Neural cell (in vitro differentiated cells): ENCODE measurements at regions not wholly inside any gene's neighbourhood (a gene's known extent, or its start where the extent isn't known, plus 50 kb on each side); places are given as distances from the start of the nearest gene placed in this dataset.

Experiments used
- CTCF ChIP-seq: fragments of 450-650 bp; IDR thresholded peaks from 2 replicates; pipeline ENCODE4 v1.5.1; 2014; ENCODE audit warnings: antibody characterized with exemption, mild to moderate bottlenecking, moderate library complexity; ENCODE audit not compliant: poor library complexity, severe bottlenecking
- EP300 ChIP-seq: fragments of 450-650 bp; conservative IDR thresholded peaks from 2 replicates; pipeline ENCODE4 v1.6.1; 2014; ENCODE audit warnings: antibody characterized with exemption, mild to moderate bottlenecking, moderate library complexity; ENCODE audit not compliant: poor library complexity, severe bottlenecking
- REST ChIP-seq: IDR thresholded peaks from 2 replicates; pipeline ENCODE4 v1.6.1; 2012; ENCODE audit warnings: borderline replicate concordance
- TAF1 ChIP-seq: IDR thresholded peaks from 2 replicates; pipeline ENCODE4 v1.6.1; 2012; ENCODE audit warnings: low read depth

GRCh38 chr10:71070741-71071140 is 141.6 kb upstream of the UNC5B start:
- no peak for TF ChIP-seq REST
- TF ChIP-seq CTCF: no peak
- no peak for TF ChIP-seq TAF1
- no peak for TF ChIP-seq EP300
